NCI-H774 (cell line): ENCODE measurements at regions not wholly inside any gene's neighbourhood (a gene's known extent, or its start where the extent isn't known, plus 50 kb on each side); places are given as distances from the start of the nearest gene placed in this dataset.
"Not testable (repeated sequence)": the region's sequence is repeated elsewhere in the genome, so short reads cannot be mapped to it uniquely, and the experiment has no call there.

Experiments
- DNase-seq: peaks from one replicate; lab custom pipeline; 2025; lab: John Stamatoyannopoulos, UW

- no peak for DNase-seq
Observed at GRCh38 chr4:181752516-181752915, 490.7 kb upstream of the TENM3 start.

- no peak for DNase-seq
Observed at GRCh38 chr4:181753207-181753606, 490.0 kb upstream of the TENM3 start.

GRCh38 chr4:181755846-181756245 lies 487.4 kb upstream of the TENM3 start:
- no peak for DNase-seq

GRCh38 chr4:181756451-181757095 lies 486.6 kb upstream of the TENM3 start:
- DNase-seq = no peak

GRCh38 chr4:181757098-181757497 lies 486.1 kb upstream of the TENM3 start:
- no peak for DNase-seq

- no peak for DNase-seq
Observed at GRCh38 chr4:181757910-181758660, 485.1 kb upstream of the TENM3 start.

DNA sequence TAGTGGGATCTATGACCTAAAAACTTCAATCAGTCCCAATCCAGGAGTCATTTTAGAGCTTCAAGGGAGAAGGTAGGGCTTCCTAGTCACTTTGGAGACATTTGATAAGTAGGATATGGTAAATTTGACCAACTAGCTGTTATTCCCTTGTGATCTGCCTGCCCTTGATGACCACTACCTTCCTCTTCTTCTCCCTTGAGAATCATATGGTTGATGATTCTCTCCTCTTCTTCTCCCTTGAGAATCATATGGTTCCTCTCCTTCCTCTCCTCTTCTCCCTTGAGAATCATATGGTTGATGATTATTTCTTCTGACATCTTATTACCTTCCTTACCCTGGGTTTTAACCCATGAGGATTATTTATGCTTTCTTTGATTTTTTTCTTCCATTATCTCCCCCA lies 482.6 kb upstream of the TENM3 start:
- DNase-seq = no peak

- no peak for DNase-seq
Observed at GRCh38 chr4:181761156-181761555, 482.0 kb upstream of the TENM3 start.

DNA sequence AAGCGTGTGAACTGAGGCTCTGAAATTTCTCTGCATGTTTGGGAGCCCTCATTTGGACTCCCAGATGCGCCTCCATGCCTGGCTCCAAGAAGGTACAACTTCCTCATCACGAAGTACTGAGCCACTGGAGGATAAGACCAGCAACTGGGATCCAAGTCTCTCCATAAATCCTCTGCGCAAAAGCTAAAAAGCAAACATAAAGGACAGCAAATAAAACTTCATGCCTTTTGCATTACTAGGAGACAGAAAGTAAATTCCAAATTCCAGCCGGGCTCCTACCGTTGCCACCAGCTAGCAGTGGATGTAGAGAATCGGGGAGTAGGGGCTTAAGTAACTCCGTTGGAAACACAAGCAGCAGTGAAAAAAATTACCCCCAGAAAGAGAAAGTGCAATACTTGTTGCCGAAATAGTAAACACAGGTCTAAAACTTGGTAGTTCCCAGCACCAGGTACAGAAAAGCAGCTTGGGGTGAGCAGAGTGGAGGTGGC lies 477.1 kb upstream of the TENM3 start:
- no peak for DNase-seq

DNA sequence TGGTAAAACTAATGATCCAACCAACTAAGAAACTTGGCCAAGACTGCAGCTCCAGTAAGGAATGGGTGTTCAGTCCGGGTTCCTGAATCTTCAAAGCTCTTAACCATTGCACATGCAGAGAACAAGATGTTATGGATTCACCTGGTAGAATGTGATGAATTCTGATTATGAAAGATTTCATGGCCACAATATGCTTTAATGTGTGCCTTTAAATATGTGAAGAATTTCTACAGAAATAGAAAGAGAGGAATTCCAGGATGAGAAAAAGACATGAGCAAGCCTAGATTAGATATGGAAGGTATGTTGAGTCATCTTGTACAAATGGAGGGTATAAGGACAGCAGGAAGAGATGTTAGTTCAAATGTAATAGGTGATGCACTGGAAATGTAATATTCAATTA lies 472.2 kb upstream of the TENM3 start:
- no peak for DNase-seq

DNA sequence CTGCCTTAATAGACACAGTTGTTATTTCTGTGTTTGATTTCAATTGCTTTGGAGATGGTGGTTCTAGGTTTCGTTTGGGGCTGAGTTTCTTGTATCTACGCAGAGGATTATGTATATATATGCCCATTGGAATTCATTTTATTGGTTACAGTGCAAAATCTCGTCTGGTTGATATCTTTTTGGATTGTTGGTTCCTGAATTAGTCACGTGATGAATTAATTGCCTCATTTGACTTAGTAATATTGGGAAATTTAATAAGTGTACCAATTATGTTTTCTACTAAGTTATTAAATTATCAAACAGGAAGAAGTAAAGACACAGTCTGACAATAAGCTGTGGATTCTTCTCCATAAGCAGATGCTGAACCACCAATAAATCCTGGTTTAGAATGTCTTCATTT lies 467.9 kb upstream of the TENM3 start:
- DNase-seq = no peak

- no peak for DNase-seq
Observed at GRCh38 chr4:181776264-181777054, 466.7 kb upstream of the TENM3 start.

GRCh38 chr4:181777518-181777917 lies 465.7 kb upstream of the TENM3 start:
- no peak for DNase-seq

- DNase-seq = no peak
Observed at GRCh38 chr4:181784881-181785280, 458.3 kb upstream of the TENM3 start.

DNA sequence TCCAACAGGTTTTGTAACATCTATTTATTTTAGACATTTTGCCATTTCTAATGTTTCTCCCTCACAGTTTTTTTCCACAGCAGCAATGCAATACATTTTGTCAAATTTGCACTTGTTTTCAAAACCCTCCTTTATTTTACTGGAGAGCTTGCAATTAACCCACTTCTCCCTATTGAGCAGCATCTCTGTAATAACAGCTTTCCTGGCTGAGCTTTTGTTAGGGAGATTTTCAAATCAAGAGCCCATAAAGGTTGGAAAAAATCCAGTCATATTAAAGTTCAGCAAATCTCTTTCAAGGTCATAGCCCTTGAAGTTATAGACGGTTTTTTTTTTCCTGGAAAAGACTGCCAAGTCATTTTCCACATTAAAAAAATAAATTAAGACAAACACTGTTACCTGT lies 450.6 kb upstream of the TENM3 start:
- DNase-seq = no peak

GRCh38 chr4:181793096-181793495 lies 450.1 kb upstream of the TENM3 start:
- DNase-seq = no peak

DNA sequence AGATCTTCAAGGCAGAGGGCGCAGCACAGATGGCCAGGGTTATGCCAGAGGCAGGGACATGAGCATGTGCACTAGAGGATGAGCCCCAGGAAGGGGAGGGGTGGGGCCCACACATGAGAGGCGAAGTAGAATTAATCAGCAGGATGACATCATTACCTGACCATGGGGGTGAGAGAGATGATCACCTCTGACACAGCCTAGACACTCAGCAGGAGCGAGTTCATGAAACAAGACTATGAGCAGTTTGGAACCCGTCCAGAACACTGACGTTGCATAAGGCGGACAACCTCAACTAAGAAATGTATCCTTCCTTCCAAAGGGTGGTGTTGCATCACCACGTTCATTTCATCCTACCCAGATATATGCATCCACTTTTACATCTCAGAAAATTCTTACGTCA lies 446.7 kb upstream of the TENM3 start:
- no peak for DNase-seq

DNA sequence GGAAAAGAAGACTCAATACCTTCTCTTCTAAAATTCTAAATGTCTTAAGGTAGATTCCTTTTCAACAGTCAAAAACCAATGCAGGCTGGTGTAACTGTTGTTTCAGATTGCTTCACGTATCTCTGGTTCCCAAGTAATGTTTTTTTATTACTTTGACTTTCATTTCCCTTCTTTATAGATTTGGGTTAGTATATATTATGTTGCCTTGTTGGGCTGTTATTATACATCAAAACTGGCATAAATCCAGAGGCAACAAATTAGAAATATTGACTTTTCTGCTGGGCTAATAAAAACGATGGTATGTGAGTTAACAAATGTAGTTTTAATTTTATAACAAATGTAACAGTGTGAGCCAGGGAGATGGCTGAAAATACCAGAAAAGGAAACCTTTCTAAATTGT lies 444.7 kb upstream of the TENM3 start:
- DNase-seq = no peak

GRCh38 chr4:181799561-181800069 lies 443.6 kb upstream of the TENM3 start:
- no peak for DNase-seq

DNA sequence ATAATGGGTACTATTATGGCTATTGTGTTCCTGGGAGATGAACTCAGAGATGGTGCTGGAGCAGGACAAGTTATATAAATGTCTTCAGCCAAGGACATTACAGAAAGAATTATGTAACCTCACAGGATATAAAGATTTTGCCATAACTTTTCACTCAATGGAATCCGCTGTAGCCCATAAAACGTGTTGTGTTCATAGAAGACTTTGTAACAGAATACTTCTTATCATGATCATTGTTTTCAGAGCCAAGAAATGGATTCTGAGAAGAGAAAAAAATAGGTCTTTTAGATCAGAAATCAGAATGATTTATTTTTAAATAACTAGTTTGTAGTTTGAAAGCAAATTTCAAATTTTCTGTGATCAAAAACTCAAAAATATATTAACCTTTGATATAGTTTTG lies 441.0 kb upstream of the TENM3 start:
- DNase-seq = no peak

DNA sequence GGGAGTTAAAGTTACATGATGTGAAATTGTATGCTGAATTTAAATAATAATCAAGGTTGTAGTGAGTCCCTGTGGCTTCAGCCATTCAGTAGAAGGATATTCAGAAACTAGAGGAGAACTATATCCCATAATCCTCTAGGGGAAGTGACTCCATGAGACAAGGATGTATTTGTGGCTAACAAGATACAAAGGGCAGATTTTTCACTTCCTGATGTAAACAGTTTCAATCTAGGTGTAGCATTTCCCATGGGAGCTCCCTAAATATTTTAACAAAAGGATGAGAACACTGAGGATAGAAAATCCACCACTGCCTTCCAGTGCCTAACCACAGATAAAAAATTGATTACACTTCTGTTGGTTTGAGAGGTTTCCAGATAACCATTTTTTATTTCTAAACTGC lies 435.4 kb upstream of the TENM3 start:
- no peak for DNase-seq

- no peak for DNase-seq
Observed at GRCh38 chr4:181810711-181811110, 432.5 kb upstream of the TENM3 start.

GRCh38 chr4:181811550-181811949 lies 431.7 kb upstream of the TENM3 start:
- not testable (repeated sequence) for DNase-seq
